Thyroid gland (tissue), 4 donors: ENCODE measurements at regions not wholly inside any gene's neighbourhood (a gene's known extent, or its start where the extent isn't known, plus 50 kb on each side); places are given as distances from the start of the nearest gene placed in this dataset.

Experiments used
- POLR2A ChIP-seq, 2 donors: fragments of 450-650 bp; IDR thresholded peaks; one replicate each; pipeline ENCODE4 v1.6.1; 2017; ENCODE audit warnings: antibody characterized with exemption in 2 of 2, mild to moderate bottlenecking in 2 of 2, moderate library complexity in 1 of 2
- TF ChIP-seq, protein P1 (sequence below), 6 experiments: fragments of 200-600 bp in 3 of 6; fragments of 450-650 bp in 3 of 6; sonication (generic) in 3 of 6; IDR thresholded peaks; one replicate each; pipeline ENCODE4 v1.5.1; 2016 to 2019; ENCODE audit warnings: antibody characterized with exemption in 6 of 6, mild to moderate bottlenecking in 2 of 6, inconsistent platforms in 1 of 6, moderate library complexity in 1 of 6

GRCh38 chrX:85627363-85627762 lies 247.9 kb upstream of the POF1B start:
- TF ChIP-seq, protein P1, sequence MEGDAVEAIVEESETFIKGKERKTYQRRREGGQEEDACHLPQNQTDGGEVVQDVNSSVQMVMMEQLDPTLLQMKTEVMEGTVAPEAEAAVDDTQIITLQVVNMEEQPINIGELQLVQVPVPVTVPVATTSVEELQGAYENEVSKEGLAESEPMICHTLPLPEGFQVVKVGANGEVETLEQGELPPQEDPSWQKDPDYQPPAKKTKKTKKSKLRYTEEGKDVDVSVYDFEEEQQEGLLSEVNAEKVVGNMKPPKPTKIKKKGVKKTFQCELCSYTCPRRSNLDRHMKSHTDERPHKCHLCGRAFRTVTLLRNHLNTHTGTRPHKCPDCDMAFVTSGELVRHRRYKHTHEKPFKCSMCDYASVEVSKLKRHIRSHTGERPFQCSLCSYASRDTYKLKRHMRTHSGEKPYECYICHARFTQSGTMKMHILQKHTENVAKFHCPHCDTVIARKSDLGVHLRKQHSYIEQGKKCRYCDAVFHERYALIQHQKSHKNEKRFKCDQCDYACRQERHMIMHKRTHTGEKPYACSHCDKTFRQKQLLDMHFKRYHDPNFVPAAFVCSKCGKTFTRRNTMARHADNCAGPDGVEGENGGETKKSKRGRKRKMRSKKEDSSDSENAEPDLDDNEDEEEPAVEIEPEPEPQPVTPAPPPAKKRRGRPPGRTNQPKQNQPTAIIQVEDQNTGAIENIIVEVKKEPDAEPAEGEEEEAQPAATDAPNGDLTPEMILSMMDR (IDR thresholded peaks at IDR 0.05) = no peak
- no peak for TF ChIP-seq POLR2A (IDR thresholded peaks at IDR 0.05)
